Mucosa of rectum (tissue), 2 donors: ENCODE measurements at regions not wholly inside any gene's neighbourhood (a gene's known extent, or its start where the extent isn't known, plus 50 kb on each side); places are given as distances from the start of the nearest gene placed in this dataset.

ENCODE experiments used
- H3K27ac ChIP-seq, 2 donors: one replicate each; pipeline ENCODE4 v1.7.0; 2013; ENCODE audit warnings: inconsistent platforms in 2 of 2, low read depth in 2 of 2, low read length in 2 of 2
- H3K27me3 ChIP-seq, 2 donors: one replicate each; pipeline ENCODE4 v1.7.0; 2013; ENCODE audit warnings: low read length in 2 of 2; ENCODE audit not compliant: control insufficient read depth in 2 of 2, insufficient read depth in 2 of 2
- H3K36me3 ChIP-seq, 2 donors: one replicate each; pipeline ENCODE4 v1.7.0; 2013; ENCODE audit warnings: low read length in 2 of 2; ENCODE audit not compliant: control insufficient read depth in 2 of 2, insufficient read depth in 2 of 2
- H3K4me1 ChIP-seq, 2 donors: one replicate each; pipeline ENCODE4 v1.7.0; 2013; ENCODE audit warnings: low read length in 2 of 2, mild to moderate bottlenecking in 1 of 2; ENCODE audit not compliant: control insufficient read depth in 2 of 2, insufficient read depth in 2 of 2
- H3K4me3 ChIP-seq, 2 donors: one replicate each; pipeline ENCODE4 v1.7.0; 2013; ENCODE audit warnings: low read length in 2 of 2
- H3K9ac ChIP-seq, 2 donors: one replicate each; pipeline ENCODE4 v1.7.0; 2013; ENCODE audit warnings: low read length in 2 of 2, low read depth in 1 of 2, mild to moderate bottlenecking in 1 of 2
- H3K9me3 ChIP-seq, 2 donors: one replicate each; pipeline ENCODE4 v1.7.0; 2013; ENCODE audit warnings: low read length in 2 of 2; ENCODE audit not compliant: control insufficient read depth in 2 of 2
- donor health status: healthy.
- donor health status: Normal muscosa, but diverticular disease.

GRCh38 chr15:98529205-98530145 lies 118.9 kb upstream of the IGF1R start:
- H3K9ac ChIP-seq: no peak overlapping the region
- no peak overlapping the region for H3K27ac ChIP-seq
- H3K4me1 ChIP-seq: no peaks in the 10 kb centered on the region
- H3K36me3 ChIP-seq: no peaks in the 10 kb centered on the region
- H3K4me3 ChIP-seq: no peak overlapping the region
- peaks cover 2 to 3% of the 10 kb centered on the region in 2 donors for H3K27me3 ChIP-seq
- no peaks in the 10 kb centered on the region for H3K9me3 ChIP-seq

GRCh38 chr15:98530570-98530969 lies 117.8 kb upstream of the IGF1R start:
- no peak overlapping the region for H3K9ac ChIP-seq
- H3K4me1 ChIP-seq: no peaks in the 10 kb centered on the region
- H3K27ac ChIP-seq: no peak overlapping the region
- no peaks in the 10 kb centered on the region for H3K36me3 ChIP-seq
- no peak overlapping the region for H3K4me3 ChIP-seq
- H3K27me3 ChIP-seq: peaks cover 2 to 3% of the 10 kb centered on the region in 2 donors
- no peaks in the 10 kb centered on the region for H3K9me3 ChIP-seq

- no peaks in the 10 kb centered on the region for H3K9me3 ChIP-seq
- H3K4me1 ChIP-seq: no peaks in the 10 kb centered on the region
- no peak overlapping the region for H3K27ac ChIP-seq
- no peak overlapping the region for H3K4me3 ChIP-seq
- H3K27me3 ChIP-seq: peaks cover 2 to 3% of the 10 kb centered on the region in 2 donors
- H3K9ac ChIP-seq: no peak overlapping the region
- H3K36me3 ChIP-seq: no peaks in the 10 kb centered on the region
Measured at GRCh38 chr15:98532063-98532462, 116.3 kb upstream of the IGF1R start.

GRCh38 chr15:98536976-98537375 lies 111.4 kb upstream of the IGF1R start:
- Histone ChIP-seq H3K9me3 (no peaks in the 10 kb centered on the region), H3K4me1 (no peaks in the 10 kb centered on the region), H3K27ac (no peak overlapping the region), H3K36me3 (no peaks in the 10 kb centered on the region), H3K9ac (no peak overlapping the region), H3K27me3 (peaks cover 0 to 5% of the 10 kb centered on the region in 2 donors), H3K4me3 (no peak overlapping the region)

GRCh38 chr15:98537516-98538060 lies 110.8 kb upstream of the IGF1R start:
- H3K36me3 ChIP-seq: no peaks in the 10 kb centered on the region
- no peak overlapping the region for H3K9ac ChIP-seq
- no peaks in the 10 kb centered on the region for H3K4me1 ChIP-seq
- H3K27ac ChIP-seq: no peak overlapping the region
- H3K9me3 ChIP-seq: no peaks in the 10 kb centered on the region
- no peak overlapping the region for H3K4me3 ChIP-seq
- peaks cover 0 to 5% of the 10 kb centered on the region in 2 donors for H3K27me3 ChIP-seq

- no peaks in the 10 kb centered on the region for H3K36me3 ChIP-seq
- H3K4me3 ChIP-seq: no peak overlapping the region
- H3K27ac ChIP-seq: no peak overlapping the region
- H3K9ac ChIP-seq: no peak overlapping the region
- peaks cover 0 to 9% of the 10 kb centered on the region in 2 donors for H3K27me3 ChIP-seq
- no peaks in the 10 kb centered on the region for H3K4me1 ChIP-seq
- H3K9me3 ChIP-seq: no peaks in the 10 kb centered on the region
Measured at GRCh38 chr15:98541519-98541918, 106.8 kb upstream of the IGF1R start.

GRCh38 chr15:98543237-98543636 lies 105.1 kb upstream of the IGF1R start:
- Histone ChIP-seq H3K4me1 (peaks cover under 1 to 5% of the 10 kb centered on the region in 2 donors), H3K27ac (no peak overlapping the region), H3K9me3 (no peaks in the 10 kb centered on the region), H3K9ac (no peak overlapping the region), H3K4me3 (no peak overlapping the region), H3K36me3 (no peaks in the 10 kb centered on the region), H3K27me3 (peaks cover 6 to 12% of the 10 kb centered on the region in 2 donors)

- Histone ChIP-seq H3K27me3 (peaks cover 8 to 10% of the 10 kb centered on the region in 2 donors), H3K4me1 (peaks cover 5 to 8% of the 10 kb centered on the region in 2 donors), H3K27ac (no peak overlapping the region), H3K9me3 (no peaks in the 10 kb centered on the region), H3K4me3 (no peak overlapping the region), H3K9ac (no peak overlapping the region), H3K36me3 (no peaks in the 10 kb centered on the region)
Measured at GRCh38 chr15:98546329-98546728, 102.0 kb upstream of the IGF1R start.

- Histone ChIP-seq H3K4me3 (no peak overlapping the region), H3K9me3 (no peaks in the 10 kb centered on the region), H3K36me3 (no peaks in the 10 kb centered on the region), H3K27me3 (peaks cover 8 to 10% of the 10 kb centered on the region in 2 donors), H3K4me1 (peaks cover 5 to 8% of the 10 kb centered on the region in 2 donors), H3K9ac (no peak overlapping the region), H3K27ac (no peak overlapping the region)
Measured at GRCh38 chr15:98547275-98547674, 101.1 kb upstream of the IGF1R start.

GRCh38 chr15:98547741-98548138 lies 100.6 kb upstream of the IGF1R start:
- no peaks in the 10 kb centered on the region for H3K9me3 ChIP-seq
- H3K4me3 ChIP-seq: peak overlapping the region; percentile 60 to 61
- peak overlapping the region; percentile 18 to 24 for H3K9ac ChIP-seq
- H3K27ac ChIP-seq: peak overlapping the region; percentile 63 to 76
- peaks cover 8 to 10% of the 10 kb centered on the region in 2 donors for H3K27me3 ChIP-seq
- peaks cover 5 to 8% of the 10 kb centered on the region in 2 donors for H3K4me1 ChIP-seq
- no peaks in the 10 kb centered on the region for H3K36me3 ChIP-seq
